HG03432 (cell line): ENCODE measurements at regions not wholly inside any gene's neighbourhood (a gene's known extent, or its start where the extent isn't known, plus 50 kb on each side); places are given as distances from the start of the nearest gene placed in this dataset.
A peak's percentile ranks its signal among the peaks of the same experiment; 100 is the strongest.

Experiments used
- ATAC-seq: cut with Tn5 transposase; IDR thresholded peaks from one replicate; pipeline ENCODE4 v1.9.1; 2021; ENCODE audit warnings: mild to moderate bottlenecking, moderate library complexity; ENCODE audit not compliant: unreplicated experiment

- no peak for ATAC-seq
Observed at GRCh38 chr9:26191711-26192110, 513.5 kb upstream of the TUSC1 start.

GRCh38 chr9:26181836-26182235 is 503.6 kb upstream of the TUSC1 start:
- no peak for ATAC-seq

DNA sequence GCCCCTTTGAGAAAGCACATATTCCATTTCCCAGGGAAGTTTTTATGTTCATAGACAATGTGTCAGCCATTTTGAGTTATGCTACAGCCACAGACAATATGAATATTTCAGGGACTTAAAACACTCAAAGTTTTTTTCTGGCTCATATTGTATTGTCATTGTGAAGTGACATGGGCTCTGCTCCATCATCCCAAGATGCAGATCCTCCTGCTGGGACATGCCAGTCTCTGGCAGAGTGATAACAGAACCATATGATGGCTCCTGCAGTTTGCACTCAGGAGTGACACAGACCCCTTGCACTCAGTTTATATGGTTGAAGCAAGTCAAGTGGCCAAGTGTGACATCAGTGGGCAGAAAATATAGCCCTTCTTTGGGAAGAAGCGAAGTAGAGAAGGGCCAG is 498.4 kb upstream of the TUSC1 start:
- ATAC-seq = no peak

- ATAC-seq = no peak
Observed at GRCh38 chr9:26175264-26175663, 497.0 kb upstream of the TUSC1 start.

DNA sequence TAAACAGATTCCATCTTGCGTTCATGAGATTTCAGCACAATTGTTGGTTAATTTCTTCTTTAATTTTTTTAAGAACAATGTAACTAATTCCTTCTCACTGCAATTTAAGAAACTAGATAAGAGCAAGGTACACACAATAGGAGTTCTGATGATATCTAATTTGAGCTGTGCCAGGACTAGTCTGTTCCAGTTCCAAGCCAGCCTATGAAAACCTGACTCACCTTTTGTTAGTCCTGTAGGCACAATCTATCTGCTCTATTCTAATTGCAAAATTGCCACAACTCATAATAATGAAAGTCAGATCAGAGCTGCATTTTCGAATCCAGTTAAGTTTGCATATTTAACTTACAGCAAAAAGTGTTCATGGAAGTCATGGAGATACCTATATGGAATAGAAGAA is 494.1 kb upstream of the TUSC1 start:
- no peak for ATAC-seq

DNA sequence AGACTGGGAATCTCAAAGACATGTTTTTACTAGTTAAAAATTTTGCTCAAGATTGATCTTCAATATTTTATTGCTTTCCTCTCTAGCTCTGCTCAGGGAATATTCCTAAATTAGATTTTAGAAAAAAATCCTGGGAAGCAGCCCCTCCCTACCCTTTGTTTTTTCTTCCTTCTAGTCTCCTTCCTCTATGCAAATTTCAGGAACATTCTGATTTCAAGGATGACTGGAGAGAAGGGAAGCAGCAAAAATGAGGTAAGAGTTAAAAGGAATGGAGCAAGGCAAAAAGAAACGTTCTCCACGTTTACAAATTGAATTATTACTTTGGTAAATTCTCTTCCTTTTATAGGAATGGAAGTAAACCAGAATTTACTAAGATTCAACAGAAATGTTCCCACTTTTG is 493.4 kb upstream of the TUSC1 start:
- no peak for ATAC-seq

- no peak for ATAC-seq
Observed at GRCh38 chr9:26170190-26170589, 491.9 kb upstream of the TUSC1 start.

DNA sequence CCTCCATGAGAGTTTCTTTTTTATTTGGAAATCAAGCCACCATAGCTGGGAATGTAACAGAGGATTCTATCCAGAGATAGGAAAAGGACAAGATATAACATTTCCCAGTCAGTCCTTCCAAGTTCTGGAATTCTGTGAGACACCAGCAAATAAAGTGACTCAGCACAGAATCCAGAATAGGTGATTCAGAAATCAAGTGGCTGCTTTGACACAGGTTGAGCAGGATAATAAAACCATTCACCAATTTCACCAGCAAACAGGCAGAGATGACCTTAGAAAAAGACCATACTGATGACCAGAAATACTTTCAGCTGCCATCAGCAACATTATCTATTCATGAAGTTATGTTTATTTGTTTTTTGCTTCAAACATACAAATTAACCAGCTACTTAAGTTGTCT is 491.5 kb upstream of the TUSC1 start:
- ATAC-seq = no peak

DNA sequence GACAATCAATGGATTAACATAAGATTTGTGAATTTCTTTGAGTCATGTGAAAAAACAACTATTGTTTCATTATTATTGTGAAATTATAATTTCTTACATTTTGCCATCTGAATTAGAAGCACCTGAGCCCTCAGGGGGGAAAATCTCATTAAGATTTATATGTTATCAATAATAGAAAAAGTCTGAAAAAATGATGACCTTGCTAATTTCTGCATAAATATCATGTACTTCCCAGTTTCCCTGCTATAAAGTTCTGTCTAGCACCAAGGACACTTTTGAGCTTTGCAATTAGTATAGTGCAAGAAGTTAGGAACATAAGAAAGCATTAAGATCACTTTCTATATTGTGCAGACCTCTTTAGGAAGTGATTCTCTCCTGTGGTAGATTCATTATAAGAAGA is 488.3 kb upstream of the TUSC1 start:
- no peak for ATAC-seq

DNA sequence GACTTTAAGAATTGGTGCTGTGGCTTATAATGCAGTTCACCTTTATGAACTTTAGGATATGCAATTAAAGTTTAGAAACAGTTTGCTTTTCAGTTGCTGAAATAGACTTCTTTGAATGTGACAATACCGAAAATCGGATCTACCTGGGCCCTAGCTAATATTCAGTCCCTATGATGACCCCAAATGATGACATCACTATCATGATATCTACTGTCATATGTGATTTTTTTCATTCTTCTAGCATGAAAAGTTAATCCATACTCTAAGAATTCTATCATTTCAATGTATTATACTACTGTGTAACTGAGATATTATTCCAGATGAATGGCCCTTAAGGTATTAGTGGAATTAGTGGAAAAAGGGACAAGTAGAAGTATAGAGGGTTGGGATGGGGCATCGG is 487.2 kb upstream of the TUSC1 start:
- no peak for ATAC-seq

DNA sequence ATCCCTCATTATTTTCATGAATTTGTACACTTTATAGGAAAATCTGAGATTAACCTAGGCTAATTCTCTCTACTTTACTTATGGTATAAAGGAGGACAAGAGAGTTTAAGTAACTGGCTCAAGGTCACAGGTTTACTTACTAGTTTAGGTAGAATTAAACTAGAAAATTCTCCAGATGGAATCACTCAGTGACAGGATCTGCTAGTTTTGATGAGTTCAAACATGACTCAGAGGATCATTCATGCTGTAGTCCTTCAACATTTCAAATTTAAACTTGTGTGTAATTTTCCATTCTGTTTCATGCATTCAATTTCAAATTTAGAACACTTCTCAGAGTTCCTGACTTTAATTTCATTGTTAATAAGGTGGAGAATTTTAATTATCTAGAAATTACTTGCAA is 485.7 kb upstream of the TUSC1 start:
- ATAC-seq = no peak

GRCh38 chr9:26159575-26160392 is 481.5 kb upstream of the TUSC1 start:
- ATAC-seq = no peak

DNA sequence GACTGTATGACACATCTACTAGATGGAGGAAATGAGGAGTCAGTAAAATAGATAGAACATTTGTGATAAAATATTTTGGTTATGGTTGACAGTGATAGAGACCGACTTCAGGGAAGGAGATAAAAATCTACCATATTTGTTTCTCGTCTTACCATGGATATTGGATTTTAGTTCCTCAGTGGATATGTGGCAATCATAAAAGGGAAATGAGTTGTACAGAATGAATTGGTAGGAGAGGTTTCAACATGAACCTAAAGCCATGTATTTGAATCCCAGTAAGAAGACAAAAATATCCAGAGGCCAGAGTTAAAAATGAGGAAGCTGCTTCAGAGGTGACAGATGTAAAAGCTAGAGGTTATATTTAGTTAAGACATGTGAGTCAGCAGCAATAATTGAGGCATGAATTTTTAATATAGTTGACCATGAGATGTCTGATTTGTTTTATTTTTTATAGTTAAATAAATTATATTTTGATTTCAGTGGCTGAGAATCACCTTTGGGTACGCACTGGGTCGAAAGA is 480.4 kb upstream of the TUSC1 start:
- ATAC-seq = no peak

DNA sequence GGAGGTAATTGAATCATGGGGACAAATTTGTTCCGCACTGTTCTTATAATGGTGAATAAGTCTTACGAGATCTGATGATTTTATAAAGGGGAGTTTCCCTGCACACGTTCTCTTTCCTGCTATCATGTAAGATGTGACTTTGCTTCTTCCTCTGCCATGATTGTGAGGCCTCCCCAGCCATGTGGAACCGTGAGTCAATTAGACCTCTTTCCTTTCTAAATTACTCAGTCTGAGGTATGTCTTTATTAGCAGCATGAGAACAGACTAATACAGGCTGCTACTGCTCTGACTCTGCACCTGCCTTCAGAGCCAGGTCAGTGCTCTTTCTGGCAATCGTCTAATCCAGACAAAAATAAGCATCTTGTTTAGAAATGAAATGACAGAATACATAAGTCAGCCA is 479.2 kb upstream of the TUSC1 start:
- peak; percentile 96 for ATAC-seq

GRCh38 chr9:26152350-26152749 is 474.1 kb upstream of the TUSC1 start:
- no peak for ATAC-seq

- no peak for ATAC-seq
Observed at GRCh38 chr9:26148128-26148527, 469.9 kb upstream of the TUSC1 start.

DNA sequence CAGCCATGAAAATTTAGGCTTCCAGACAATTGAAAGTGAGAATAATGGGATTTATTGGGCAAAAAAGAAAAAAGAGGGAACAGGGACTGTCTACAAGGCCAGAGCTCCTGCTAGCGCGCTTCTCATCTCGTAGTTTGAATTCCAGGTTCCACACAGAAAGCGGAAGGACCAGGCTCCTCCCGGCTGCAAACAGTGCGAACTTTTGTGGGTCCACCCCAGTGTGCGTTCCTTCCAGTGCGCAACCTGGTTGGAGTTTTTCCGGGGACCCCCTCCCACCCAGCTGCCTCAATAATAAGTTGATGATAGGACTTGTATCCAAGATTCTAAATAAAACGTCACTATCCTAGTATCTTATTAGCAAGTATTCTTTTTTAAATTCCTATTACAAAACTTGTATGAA is 467.7 kb upstream of the TUSC1 start:
- ATAC-seq = no peak

- no peak for ATAC-seq
Observed at GRCh38 chr9:26142631-26143030, 464.4 kb upstream of the TUSC1 start.

DNA sequence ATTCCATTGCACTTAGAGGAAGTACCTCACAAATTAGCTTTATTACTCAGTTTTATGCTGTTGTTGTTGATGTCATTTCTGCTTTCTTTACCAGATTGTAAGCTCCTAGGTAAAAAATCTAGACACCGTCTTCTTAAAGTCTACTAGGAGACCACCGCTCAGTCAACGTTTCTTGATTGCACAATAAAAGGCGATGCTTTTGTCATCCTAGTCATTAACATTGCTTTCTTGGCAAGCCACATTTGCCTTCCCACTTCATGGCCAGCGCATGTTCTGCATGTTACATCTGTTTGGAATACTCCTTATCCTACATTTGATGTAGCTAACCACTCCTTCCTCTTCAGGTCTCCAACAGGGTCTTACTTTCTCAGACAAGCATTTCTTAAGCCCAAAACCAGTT is 464.0 kb upstream of the TUSC1 start:
- ATAC-seq = no peak

DNA sequence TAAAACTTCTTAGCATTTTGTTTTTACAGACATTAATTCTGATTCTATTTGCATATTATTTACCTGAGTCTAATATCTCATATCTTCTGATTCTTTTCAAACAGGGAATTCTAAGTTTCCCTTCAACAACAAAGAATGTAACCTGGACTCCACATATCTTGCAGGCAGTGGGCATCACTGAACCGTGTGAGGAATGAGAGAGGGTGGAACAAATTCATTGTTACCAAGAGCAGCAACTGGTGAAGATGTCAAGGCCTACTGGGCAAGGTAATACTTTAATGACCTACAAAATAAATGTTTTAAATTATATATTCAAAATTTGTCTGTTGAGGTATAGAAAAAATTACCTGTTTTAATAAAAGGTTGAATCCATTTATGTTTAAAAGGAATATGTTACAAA is 455.3 kb upstream of the TUSC1 start:
- no peak for ATAC-seq

GRCh38 chr9:26132746-26133312 is 454.6 kb upstream of the TUSC1 start:
- ATAC-seq = no peak

DNA sequence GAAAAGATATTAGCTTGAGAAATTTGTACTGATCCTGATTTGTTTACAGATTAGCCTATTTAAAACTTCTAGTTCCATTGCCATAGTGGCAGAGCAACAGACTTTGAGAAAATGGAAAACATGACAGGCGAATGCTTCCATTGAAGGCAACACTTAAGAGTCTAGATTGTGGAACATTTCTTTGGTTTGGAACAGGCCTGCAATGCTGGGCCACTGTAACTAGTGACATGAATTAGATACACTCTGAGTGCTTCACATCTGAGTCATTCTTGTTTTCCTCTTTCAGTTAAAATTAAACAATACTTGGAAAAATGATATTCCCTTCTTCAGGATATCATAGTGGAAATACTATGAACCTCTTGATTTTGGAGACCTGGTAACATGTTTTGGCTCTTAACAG is 453.6 kb upstream of the TUSC1 start:
- ATAC-seq = no peak

GRCh38 chr9:26129217-26129616 is 451.0 kb upstream of the TUSC1 start:
- no peak for ATAC-seq
